ENCODE measurements at regions not wholly inside any gene's neighbourhood (a gene's known extent, or its start where the extent isn't known, plus 50 kb on each side); places are given as distances from the start of the nearest gene placed in this dataset.
"Not testable (repeated sequence)": the region's sequence is repeated elsewhere in the genome, so short reads cannot be mapped to it uniquely, and the experiment has no call there.

DNA sequence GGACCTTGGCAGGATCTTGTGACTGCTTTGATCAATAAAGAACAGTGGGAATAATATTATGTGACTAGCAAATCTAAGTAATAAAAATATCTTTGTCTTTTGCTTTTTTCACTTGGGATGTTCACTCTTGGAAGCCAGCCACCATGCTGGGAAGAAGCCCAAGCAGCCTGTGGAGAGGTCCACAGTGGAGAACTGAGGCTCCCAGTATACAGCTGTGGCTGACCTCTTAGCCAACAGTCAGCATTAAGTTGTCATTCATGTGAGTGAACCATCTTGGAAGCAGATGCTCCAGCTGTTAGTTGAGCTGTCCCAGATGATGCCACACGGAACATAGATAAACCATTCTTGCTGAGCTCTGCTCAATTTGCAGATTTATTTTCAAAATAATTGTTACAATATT is 160.0 kb downstream of the OSR1 start:
- DNase-seq: no peak

DNA sequence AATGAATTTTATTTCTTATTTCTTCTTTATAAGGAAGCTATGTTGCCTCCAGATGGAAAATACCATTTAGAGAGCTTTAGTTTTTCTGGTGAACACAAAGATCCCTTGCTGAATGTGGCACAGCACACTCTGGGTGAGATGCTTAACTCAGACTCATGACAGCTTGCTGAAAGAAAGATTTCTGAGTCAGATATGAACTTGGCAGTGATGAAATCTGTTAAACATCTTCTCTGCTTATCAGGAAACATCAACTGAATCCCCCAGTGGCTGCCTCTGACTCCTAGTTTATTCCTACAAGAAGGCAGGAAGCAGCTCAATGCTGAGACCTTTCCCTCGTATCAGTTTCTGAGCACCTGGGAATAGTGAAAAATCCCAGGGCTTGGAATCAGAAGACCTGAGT is 162.8 kb downstream of the OSR1 start:
- no peak for DNase-seq

GRCh38 chr2:19189391-19189790 is 169.0 kb downstream of the OSR1 start:
- DNase-seq: no peak

- DNase-seq: no peak
These were observed 171.0 kb downstream of the OSR1 start for GRCh38 chr2:19187323-19188020.

DNA sequence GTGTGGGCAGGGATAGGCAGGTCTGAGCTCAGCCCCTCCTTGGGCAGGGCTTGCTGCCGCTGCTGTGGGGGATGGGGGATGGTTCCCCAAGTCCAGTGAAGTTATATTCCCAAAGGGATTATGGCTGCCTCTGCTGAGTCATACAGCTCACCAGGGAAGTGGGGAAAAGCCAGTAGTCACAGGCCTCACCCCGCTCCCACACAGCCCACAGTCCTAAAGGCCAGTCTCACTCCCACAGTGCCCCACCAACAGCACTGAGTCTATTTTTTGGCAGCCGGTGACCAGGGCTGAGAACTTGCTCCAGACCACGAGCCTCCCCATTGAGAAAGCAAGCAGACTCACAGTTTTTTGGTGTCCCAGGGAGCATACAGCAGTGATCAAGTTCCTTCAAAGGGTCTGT is 173.3 kb downstream of the OSR1 start:
- no peak for DNase-seq

DNA sequence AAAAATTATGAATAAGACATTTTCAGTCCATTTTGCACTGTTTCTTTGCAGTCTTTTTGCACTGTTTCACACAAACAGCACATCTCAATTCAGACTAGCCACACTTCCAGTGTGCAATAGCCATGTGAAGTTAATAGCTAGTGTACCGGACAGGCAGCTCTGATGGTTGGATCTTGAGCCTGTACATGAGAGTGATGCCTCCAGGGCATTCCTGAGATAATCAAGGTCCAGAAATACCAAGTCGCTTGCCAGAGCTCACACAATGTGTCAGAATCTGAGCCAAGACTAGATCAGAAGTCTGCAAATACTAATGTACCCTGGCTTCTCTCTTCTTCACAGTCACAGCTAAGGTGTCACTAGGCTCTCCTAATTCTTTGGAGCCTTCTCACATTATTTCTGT is 180.2 kb downstream of the OSR1 start:
- DNase-seq: no peak

GRCh38 chr2:19176977-19177376 is 181.4 kb downstream of the OSR1 start:
- no peak for DNase-seq

DNA sequence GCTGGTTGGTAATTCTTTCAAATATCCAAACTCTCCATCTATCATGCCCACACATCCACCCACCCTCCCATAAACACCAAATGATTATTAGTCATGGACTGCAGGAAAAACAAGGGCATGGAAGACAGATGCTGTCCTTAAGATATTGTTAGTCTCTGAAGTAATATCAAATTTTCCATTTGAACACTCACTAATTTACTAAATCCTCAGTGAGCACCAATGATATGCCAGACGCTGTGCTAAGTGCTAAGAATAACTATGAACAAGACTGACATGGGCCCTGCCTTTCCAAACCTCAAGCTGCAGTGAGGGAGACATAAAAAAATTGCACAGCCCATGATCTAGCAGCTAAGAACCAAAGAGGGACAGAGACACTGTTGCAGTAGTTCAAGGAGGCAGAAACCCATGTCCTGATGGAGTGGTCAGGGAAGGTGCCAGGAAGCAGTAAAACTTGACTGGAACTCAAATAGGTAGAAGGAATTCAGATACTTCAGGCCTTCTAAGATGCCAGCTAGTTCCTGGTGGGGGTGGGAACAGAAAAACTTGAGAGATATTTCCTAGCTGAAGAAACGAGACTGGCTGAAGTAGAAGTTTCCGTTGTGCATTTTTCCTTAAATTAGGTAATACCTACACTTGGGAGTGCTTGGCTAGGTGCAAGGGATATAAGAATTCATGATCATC is 182.1 kb downstream of the OSR1 start:
- no peak for DNase-seq

DNA sequence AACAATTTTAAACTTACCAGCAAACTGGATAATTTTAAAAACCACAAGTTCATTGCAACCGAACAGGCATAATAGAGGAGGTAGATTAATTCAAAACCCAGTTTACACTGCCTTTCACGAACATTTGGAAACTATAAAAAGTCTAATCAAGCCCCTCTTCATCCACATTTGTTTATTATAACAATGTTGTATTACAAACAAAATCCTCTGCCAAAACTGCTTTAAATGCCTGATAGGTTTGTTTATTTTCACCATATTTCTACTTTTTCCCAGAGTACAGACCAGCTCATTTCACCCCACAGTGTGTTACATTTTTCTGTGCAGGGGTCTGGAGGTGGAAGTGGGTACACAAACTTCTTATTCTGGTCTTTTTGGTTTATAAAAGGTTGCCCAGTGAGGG is 184.2 kb downstream of the OSR1 start:
- no peak for DNase-seq

GRCh38 chr2:19171409-19171808 is 187.0 kb downstream of the OSR1 start:
- DNase-seq: no peak

- DNase-seq: no peak
These were observed 189.2 kb downstream of the OSR1 start for GRCh38 chr2:19169134-19169768.

GRCh38 chr2:19164099-19164498 is 194.3 kb downstream of the OSR1 start:
- DNase-seq: not testable (repeated sequence)

GRCh38 chr2:19158896-19159295 is 199.5 kb downstream of the OSR1 start:
- DNase-seq: no peak

GRCh38 chr2:19158211-19158610 is 200.2 kb downstream of the OSR1 start:
- DNase-seq: no peak

- DNase-seq: no peak
These were observed 201.8 kb downstream of the OSR1 start for GRCh38 chr2:19156646-19157045.

- DNase-seq: no peak
These were observed 207.7 kb downstream of the OSR1 start for GRCh38 chr2:19150726-19151125.

GRCh38 chr2:19146867-19147266 is 211.6 kb downstream of the OSR1 start:
- DNase-seq: no peak

GRCh38 chr2:19141234-19142004 is 217.0 kb downstream of the OSR1 start:
- DNase-seq: no peak

DNA sequence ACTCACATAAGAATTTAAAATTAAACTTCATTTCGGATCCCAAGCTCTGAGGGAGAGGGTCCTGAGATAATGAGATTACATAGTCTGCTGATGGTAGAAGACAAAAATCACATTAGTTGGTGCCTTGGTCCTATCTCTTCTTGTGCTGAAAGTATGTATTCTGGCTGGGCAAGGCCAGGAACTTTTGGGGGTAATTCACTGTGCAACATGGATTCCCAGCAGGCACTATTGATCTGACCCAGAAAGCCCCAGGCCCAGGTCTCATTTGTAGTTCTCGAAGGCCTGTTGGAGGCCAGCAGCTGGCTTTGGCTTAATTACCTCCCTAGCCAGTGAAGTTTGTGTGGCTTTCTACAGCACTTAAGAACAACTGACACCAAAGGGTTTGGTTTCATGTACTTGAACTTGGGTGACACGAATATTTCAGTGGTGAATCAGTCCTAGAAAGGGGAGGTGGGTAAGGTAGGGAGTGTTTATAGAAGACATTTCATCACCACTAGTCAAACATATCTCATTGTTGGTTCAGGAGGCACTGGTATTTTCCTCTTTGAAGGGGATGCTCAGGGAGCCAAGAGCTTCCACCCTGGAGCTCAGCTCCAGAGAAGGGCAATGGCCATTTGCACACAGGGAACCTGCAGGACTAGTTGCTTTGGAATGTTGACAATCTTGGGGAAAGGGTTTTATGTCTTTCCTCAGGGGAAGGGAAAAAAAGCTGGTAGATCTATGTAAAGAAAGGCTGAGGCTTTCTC is 217.8 kb downstream of the OSR1 start:
- peak; percentile 63 for DNase-seq

- DNase-seq: no peak
These were observed 219.0 kb downstream of the OSR1 start for GRCh38 chr2:19139386-19139785.

GRCh38 chr2:19138264-19138825 is 220.1 kb downstream of the OSR1 start:
- DNase-seq: no peak

GRCh38 chr2:19137433-19137832 is 221.0 kb downstream of the OSR1 start:
- DNase-seq: no peak

All from T1000 (cell line).